Neural cell (in vitro differentiated cells): ENCODE measurements at regions not wholly inside any gene's neighbourhood (a gene's known extent, or its start where the extent isn't known, plus 50 kb on each side); places are given as distances from the start of the nearest gene placed in this dataset.

Source experiments
- H2AFZ ChIP-seq: fragments of 200-600, 300-800 bp; sonication (generic), shearing (Covaris generic); 2 replicates; pipeline ENCODE4 v1.6.0; 2014; ENCODE audit warnings: low read depth, mild to moderate bottlenecking, antibody characterized with exemption, low read length, moderate library complexity
- H3F3A ChIP-seq: fragments of 200-600 bp; shearing (Covaris generic); 2 replicates; pipeline ENCODE4 v1.6.1; 2016; ENCODE audit warnings: mild to moderate bottlenecking, moderate library complexity, mixed read lengths, antibody characterized with exemption, low read length; ENCODE audit not compliant: insufficient read depth, poor library complexity, severe bottlenecking
- H3K27ac ChIP-seq: fragments of 200-600, 300-800 bp; sonication (generic), shearing (Covaris generic); 2 replicates; pipeline ENCODE4 v1.5.1; 2014; ENCODE audit warnings: mild to moderate bottlenecking, low read length, moderate library complexity
- H3K27me3 ChIP-seq: fragments of 300-800, 200-600 bp; sonication (generic), shearing (Covaris generic); 2 replicates; pipeline ENCODE4 v1.6.0; 2014; ENCODE audit warnings: mild to moderate bottlenecking, low read depth, low read length, moderate library complexity; ENCODE audit not compliant: insufficient read depth
- H3K36me3 ChIP-seq: fragments of 300-800, 200-600 bp; sonication (generic), shearing (Covaris generic); 2 replicates; pipeline ENCODE4 v1.5.1; 2014; ENCODE audit warnings: mild to moderate bottlenecking, antibody characterized with exemption, low read length, moderate library complexity; ENCODE audit not compliant: insufficient read depth
- H3K4me2 ChIP-seq: fragments of 300-800, 200-600 bp; sonication (generic), shearing (Covaris generic); 2 replicates; pipeline ENCODE4 v1.6.0; 2014; ENCODE audit warnings: mild to moderate bottlenecking, low read length
- H3K4me3 ChIP-seq: fragments of 300-800, 200-600 bp; sonication (generic), shearing (Covaris generic); 2 replicates; pipeline ENCODE4 v1.5.1; 2014; ENCODE audit warnings: mild to moderate bottlenecking, low read length, moderate library complexity
- H3K79me2 ChIP-seq: fragments of 200-600 bp; shearing (Covaris generic); replicated peaks from 2 replicates; pipeline ENCODE4 v1.6.0; 2014; ENCODE audit warnings: mild to moderate bottlenecking, low read length, moderate library complexity; ENCODE audit not compliant: insufficient read depth
- H3K9ac ChIP-seq: fragments of 300-800, 200-600 bp; sonication (generic), shearing (Covaris generic); 2 replicates; pipeline ENCODE4 v1.6.1; 2016; ENCODE audit warnings: mild to moderate bottlenecking, low read length, mixed read lengths
- H3K9me2 ChIP-seq: fragments of 200-600 bp; shearing (Covaris generic); 2 replicates; pipeline ENCODE4 v1.6.1; 2016; ENCODE audit warnings: mild to moderate bottlenecking, low read length, mixed read lengths; ENCODE audit not compliant: insufficient read depth
- H3K9me3 ChIP-seq: fragments of 200-600, 300-800 bp; sonication (generic), shearing (Covaris generic); 2 replicates; pipeline ENCODE4 v1.6.1; 2016; ENCODE audit warnings: mild to moderate bottlenecking, mixed run types, low read length, moderate library complexity, mixed read lengths
- H4K20me1 ChIP-seq: fragments of 200-600 bp; shearing (Covaris generic); 2 replicates; pipeline ENCODE4 v1.6.1; 2016; ENCODE audit warnings: mild to moderate bottlenecking, mixed run types; ENCODE audit not compliant: insufficient read depth
- CTCF ChIP-seq: fragments of 450-650 bp; IDR thresholded peaks from 2 replicates; pipeline ENCODE4 v1.5.1; 2014; ENCODE audit warnings: antibody characterized with exemption, mild to moderate bottlenecking, moderate library complexity; ENCODE audit not compliant: poor library complexity, severe bottlenecking
- EP300 ChIP-seq: fragments of 450-650 bp; conservative IDR thresholded peaks from 2 replicates; pipeline ENCODE4 v1.6.1; 2014; ENCODE audit warnings: antibody characterized with exemption, mild to moderate bottlenecking, moderate library complexity; ENCODE audit not compliant: poor library complexity, severe bottlenecking
- EZH2 ChIP-seq: fragments of 200-600, 300-800 bp; shearing (Covaris generic), sonication (generic); IDR thresholded peaks from 2 replicates; pipeline ENCODE4 v1.6.1; 2014; ENCODE audit warnings: antibody characterized with exemption, low read length, borderline replicate concordance, mild to moderate bottlenecking; ENCODE audit not compliant: insufficient read depth, poor library complexity, severe bottlenecking
- MXI1 ChIP-seq: fragments of 450-650 bp; conservative IDR thresholded peaks from 2 replicates; pipeline ENCODE4 v1.6.1; 2014; ENCODE audit warnings: antibody characterized with exemption, mild to moderate bottlenecking; ENCODE audit not compliant: poor library complexity, severe bottlenecking
- POLR2AphosphoS5 ChIP-seq: IDR thresholded peaks from 2 replicates; pipeline ENCODE4 v1.6.1; 2012
- RAD21 ChIP-seq: fragments of 450-650 bp; conservative IDR thresholded peaks from 2 replicates; pipeline ENCODE4 v1.6.1; 2014; ENCODE audit warnings: antibody characterized with exemption, mild to moderate bottlenecking, moderate library complexity
- SMC3 ChIP-seq: fragments of 450-650 bp; conservative IDR thresholded peaks from 2 replicates; pipeline ENCODE4 v1.6.1; 2014; ENCODE audit warnings: antibody characterized with exemption, mild to moderate bottlenecking, moderate library complexity; ENCODE audit not compliant: poor library complexity
- TAF1 ChIP-seq: IDR thresholded peaks from 2 replicates; pipeline ENCODE4 v1.6.1; 2012; ENCODE audit warnings: low read depth
- TF ChIP-seq, protein P1 (sequence below): IDR thresholded peaks from 2 replicates; pipeline ENCODE4 v1.6.1; 2012; ENCODE audit warnings: borderline replicate concordance

GRCh38 chr3:187821616-187822317 is 76.5 kb upstream of the BCL6 start:
- TF ChIP-seq EZH2: no peak
- no peak for TF ChIP-seq CTCF
- TF ChIP-seq, protein P1, sequence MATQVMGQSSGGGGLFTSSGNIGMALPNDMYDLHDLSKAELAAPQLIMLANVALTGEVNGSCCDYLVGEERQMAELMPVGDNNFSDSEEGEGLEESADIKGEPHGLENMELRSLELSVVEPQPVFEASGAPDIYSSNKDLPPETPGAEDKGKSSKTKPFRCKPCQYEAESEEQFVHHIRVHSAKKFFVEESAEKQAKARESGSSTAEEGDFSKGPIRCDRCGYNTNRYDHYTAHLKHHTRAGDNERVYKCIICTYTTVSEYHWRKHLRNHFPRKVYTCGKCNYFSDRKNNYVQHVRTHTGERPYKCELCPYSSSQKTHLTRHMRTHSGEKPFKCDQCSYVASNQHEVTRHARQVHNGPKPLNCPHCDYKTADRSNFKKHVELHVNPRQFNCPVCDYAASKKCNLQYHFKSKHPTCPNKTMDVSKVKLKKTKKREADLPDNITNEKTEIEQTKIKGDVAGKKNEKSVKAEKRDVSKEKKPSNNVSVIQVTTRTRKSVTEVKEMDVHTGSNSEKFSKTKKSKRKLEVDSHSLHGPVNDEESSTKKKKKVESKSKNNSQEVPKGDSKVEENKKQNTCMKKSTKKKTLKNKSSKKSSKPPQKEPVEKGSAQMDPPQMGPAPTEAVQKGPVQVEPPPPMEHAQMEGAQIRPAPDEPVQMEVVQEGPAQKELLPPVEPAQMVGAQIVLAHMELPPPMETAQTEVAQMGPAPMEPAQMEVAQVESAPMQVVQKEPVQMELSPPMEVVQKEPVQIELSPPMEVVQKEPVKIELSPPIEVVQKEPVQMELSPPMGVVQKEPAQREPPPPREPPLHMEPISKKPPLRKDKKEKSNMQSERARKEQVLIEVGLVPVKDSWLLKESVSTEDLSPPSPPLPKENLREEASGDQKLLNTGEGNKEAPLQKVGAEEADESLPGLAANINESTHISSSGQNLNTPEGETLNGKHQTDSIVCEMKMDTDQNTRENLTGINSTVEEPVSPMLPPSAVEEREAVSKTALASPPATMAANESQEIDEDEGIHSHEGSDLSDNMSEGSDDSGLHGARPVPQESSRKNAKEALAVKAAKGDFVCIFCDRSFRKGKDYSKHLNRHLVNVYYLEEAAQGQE: no peak
- TF ChIP-seq SMC3: no peak
- no peak for TF ChIP-seq POLR2AphosphoS5
- no peak for TF ChIP-seq RAD21
- no peak for TF ChIP-seq MXI1
- TF ChIP-seq TAF1: no peak
- TF ChIP-seq EP300: no peak
- Histone ChIP-seq H3K9me3 (no peaks in the 10 kb centered on the region), H4K20me1 (no peaks in the 10 kb centered on the region), H3K4me2 (no peak overlapping the region), H3K9ac (no peak overlapping the region), H3K36me3 (no peaks in the 10 kb centered on the region), H3F3A (no peaks in the 10 kb centered on the region), H3K27me3 (no peaks in the 10 kb centered on the region), H2AFZ (no peak overlapping the region), H3K27ac (no peak overlapping the region), H3K79me2 (no peaks in the 10 kb centered on the region), H3K4me3 (no peak overlapping the region), H3K9me2 (no peaks in the 10 kb centered on the region)

GRCh38 chr3:187822402-187822801 is 77.1 kb upstream of the BCL6 start:
- no peak overlapping the region for H2AFZ ChIP-seq
- H3K4me2 ChIP-seq: no peak overlapping the region
- no peaks in the 10 kb centered on the region for H4K20me1 ChIP-seq
- no peak overlapping the region for H3K9ac ChIP-seq
- no peak overlapping the region for H3K4me3 ChIP-seq
- no peaks in the 10 kb centered on the region for H3F3A ChIP-seq
- H3K27ac ChIP-seq: no peak overlapping the region
- H3K9me3 ChIP-seq: no peaks in the 10 kb centered on the region
- no peaks in the 10 kb centered on the region for H3K79me2 ChIP-seq
- H3K9me2 ChIP-seq: no peaks in the 10 kb centered on the region
- H3K27me3 ChIP-seq: no peaks in the 10 kb centered on the region
- TF ChIP-seq RAD21 (no peak), EP300 (no peak), SMC3 (no peak), POLR2AphosphoS5 (no peak), TAF1 (no peak), MXI1 (no peak), CTCF (no peak), EZH2 (no peak)
- TF ChIP-seq, protein P1: no peak
- no peaks in the 10 kb centered on the region for H3K36me3 ChIP-seq
